Vagina (tissue), 2 donors: ENCODE measurements at regions not wholly inside any gene's neighbourhood (a gene's known extent, or its start where the extent isn't known, plus 50 kb on each side); places are given as distances from the start of the nearest gene placed in this dataset.

Source experiments
- CTCF ChIP-seq, 3 experiments: fragments of 450-650 bp in 2 of 3; fragments of 200-600 bp in 1 of 3; sonication (generic) in 1 of 3; IDR thresholded peaks; one replicate each; pipeline ENCODE4 v1.5.1; 2017 to 2019; ENCODE audit warnings: antibody characterized with exemption in 3 of 3, mild to moderate bottlenecking in 2 of 3, moderate library complexity in 2 of 3
- POLR2A ChIP-seq, 2 donors: fragments of 450-650 bp; IDR thresholded peaks; one replicate each; pipeline ENCODE4 v1.6.1; 2017; ENCODE audit warnings: antibody characterized with exemption in 2 of 2, mild to moderate bottlenecking in 2 of 2, moderate library complexity in 2 of 2
- POLR2AphosphoS5 ChIP-seq, 2 donors: sonication (generic); formaldehyde crosslinking; IDR thresholded peaks; one replicate each; pipeline ENCODE4 v1.9.0; 2017; ENCODE audit warnings: antibody characterized with exemption in 2 of 2, mild to moderate bottlenecking in 2 of 2, low read depth in 1 of 2; ENCODE audit not compliant: insufficient read depth in 1 of 2

GRCh38 chr13:74004109-74004508 lies 130.1 kb downstream of the KLF12 start:
- TF ChIP-seq POLR2AphosphoS5 (IDR thresholded peaks at IDR 0.05; ENCODE audit: insufficient read depth in 1 of 2, low read depth in 1 of 2), result no peak
- TF ChIP-seq CTCF (IDR thresholded peaks at IDR 0.05), result no peak
- no peak for TF ChIP-seq POLR2A (IDR thresholded peaks at IDR 0.05)
